ENCODE measurements at regions not wholly inside any gene's neighbourhood (a gene's known extent, or its start where the extent isn't known, plus 50 kb on each side); places are given as distances from the start of the nearest gene placed in this dataset.

- TF ChIP-seq CTCF (IDR thresholded peaks at IDR 0.05): no peak
- no peak for TF ChIP-seq POLR2A (IDR thresholded peaks at IDR 0.05)
These were observed 299.4 kb downstream of the LPIN1 start for GRCh38 chr2:12045864-12046291.
